ENCODE measurements at regions not wholly inside any gene's neighbourhood (a gene's known extent, or its start where the extent isn't known, plus 50 kb on each side); places are given as distances from the start of the nearest gene placed in this dataset.

- FAIRE-seq (no peak), DNase-seq (ENCODE audit: low read depth) (no peak)
- no peak for TF ChIP-seq CTCF (IDR thresholded peaks at IDR 0.05; ENCODE audit: insufficient read depth, low read length, severe bottlenecking)
- Histone ChIP-seq H3K4me3 (ENCODE audit: low read depth, low read length) (no peak overlapping the region), H3K36me3 (ENCODE audit: control insufficient read depth, insufficient read depth, low read length) (no peaks in the 10 kb centered on the region), H3K27me3 (ENCODE audit: control insufficient read depth, insufficient read depth, low read length) (no peaks in the 10 kb centered on the region)
These were observed 151.6 kb downstream of the C1orf94 start for GRCh38 chr1:34328281-34328799.

- H3K27me3 ChIP-seq (ENCODE audit: control insufficient read depth, insufficient read depth, low read length), result no peaks in the 10 kb centered on the region
- FAIRE-seq, result no peak
- H3K36me3 ChIP-seq (ENCODE audit: control insufficient read depth, insufficient read depth, low read length), result no peaks in the 10 kb centered on the region
- no peak for DNase-seq (ENCODE audit: low read depth)
- no peak for TF ChIP-seq CTCF (IDR thresholded peaks at IDR 0.05; ENCODE audit: insufficient read depth, low read length, severe bottlenecking)
- H3K4me3 ChIP-seq (ENCODE audit: low read depth, low read length), result no peak overlapping the region
These were observed 153.4 kb downstream of the C1orf94 start for GRCh38 chr1:34330061-34330460.

GRCh38 chr1:34331020-34331926, 154.6 kb downstream of the C1orf94 start:
- no peak for TF ChIP-seq CTCF (IDR thresholded peaks at IDR 0.05; ENCODE audit: insufficient read depth, low read length, severe bottlenecking)
- Histone ChIP-seq H3K36me3 (ENCODE audit: control insufficient read depth, insufficient read depth, low read length) (no peaks in the 10 kb centered on the region), H3K4me3 (ENCODE audit: low read depth, low read length) (no peak overlapping the region), H3K27me3 (ENCODE audit: control insufficient read depth, insufficient read depth, low read length) (no peaks in the 10 kb centered on the region)
- DNase-seq (ENCODE audit: low read depth) (no peak), FAIRE-seq (peak; percentile 66)

GRCh38 chr1:34332996-34333395, 156.3 kb downstream of the C1orf94 start:
- no peaks in the 10 kb centered on the region for H3K27me3 ChIP-seq (ENCODE audit: control insufficient read depth, insufficient read depth, low read length)
- H3K36me3 ChIP-seq (ENCODE audit: control insufficient read depth, insufficient read depth, low read length), result no peaks in the 10 kb centered on the region
- DNase-seq (ENCODE audit: low read depth) (no peak), FAIRE-seq (no peak)
- TF ChIP-seq CTCF (IDR thresholded peaks at IDR 0.05; ENCODE audit: insufficient read depth, low read length, severe bottlenecking), result no peak
- H3K4me3 ChIP-seq (ENCODE audit: low read depth, low read length), result no peak overlapping the region

GRCh38 chr1:34338871-34339270, 162.2 kb downstream of the C1orf94 start:
- no peak for TF ChIP-seq CTCF (IDR thresholded peaks at IDR 0.05; ENCODE audit: insufficient read depth, low read length, severe bottlenecking)
- no peaks in the 10 kb centered on the region for H3K27me3 ChIP-seq (ENCODE audit: control insufficient read depth, insufficient read depth, low read length)
- no peaks in the 10 kb centered on the region for H3K36me3 ChIP-seq (ENCODE audit: control insufficient read depth, insufficient read depth, low read length)
- no peak for FAIRE-seq
- DNase-seq (ENCODE audit: low read depth), result no peak
- H3K4me3 ChIP-seq (ENCODE audit: low read depth, low read length), result no peak overlapping the region

Data from bronchial epithelial cell (primary cell).